IMR-90 (cell line): ENCODE measurements at regions not wholly inside any gene's neighbourhood (a gene's known extent, or its start where the extent isn't known, plus 50 kb on each side); places are given as distances from the start of the nearest gene placed in this dataset.

ENCODE experiments used
- ATAC-seq: fragments of 200-7000 bp; cut with Tn5 transposase; 2 replicates; pipeline ENCODE4 v1.9.1; 2020; ENCODE audit warnings: low read depth, mild to moderate bottlenecking, moderate library complexity
- BruUV-seq: library from RNA; stranded (reverse); fragments of 400-500 nt; replicated peaks from 2 replicates; lab custom pipeline; 2021; lab: Mats Ljungman, UMichigan
- CTCF ChIA-PET: fragments of 300-600 bp; formaldehyde crosslinking; extraction: SDS; loops from one replicate; lab custom pipeline; 2021; ENCODE audit warnings: antibody characterized with exemption; lab: Yijun Ruan, JAX
- POLR2A ChIA-PET: fragments of 300-600 bp; sonication (Branson Sonifier 250); formaldehyde crosslinking; loops from one replicate; lab custom pipeline; 2022; ENCODE audit warnings: antibody characterized with exemption; ENCODE audit not compliant: unreplicated experiment; lab: Charles Lee
- DNase-seq: peaks from one replicate; pipeline ENCODE4 v3.0.0; 2013
- H2AFZ ChIP-seq: replicated peaks from 2 replicates; pipeline ENCODE3; 2013; ENCODE audit warnings: low read length, mild to moderate bottlenecking; ENCODE audit not compliant: poor library complexity
- H2AK5ac ChIP-seq: 2 replicates; pipeline ENCODE4 v1.6.1; 2013; ENCODE audit warnings: low read depth, low read length, inconsistent platforms
- H2AK9ac ChIP-seq: replicated peaks from 2 replicates; pipeline ENCODE3; 2013; ENCODE audit warnings: mild to moderate bottlenecking, low read depth, low read length, moderate library complexity; ENCODE audit not compliant: poor library complexity
- H2BK120ac ChIP-seq: 2 replicates; pipeline ENCODE4 v1.6.1; 2013; ENCODE audit warnings: low read depth, low read length, inconsistent platforms
- H2BK15ac ChIP-seq: 3 replicates; pipeline ENCODE4 v1.6.1; 2013; ENCODE audit warnings: low read depth, low read length, inconsistent platforms
- H2BK20ac ChIP-seq: 2 replicates; pipeline ENCODE4 v1.6.1; 2013; ENCODE audit warnings: low read depth, mild to moderate bottlenecking, inconsistent platforms, low read length, moderate library complexity
- H2BK5ac ChIP-seq: 2 replicates; pipeline ENCODE4 v1.6.1; 2013; ENCODE audit warnings: mild to moderate bottlenecking, low read depth, low read length, inconsistent platforms; ENCODE audit not compliant: poor library complexity, severe bottlenecking
- H3K14ac ChIP-seq: replicated peaks from 2 replicates; pipeline ENCODE4 v1.6.1; 2013; ENCODE audit warnings: low read depth, low read length, inconsistent platforms
- H3K18ac ChIP-seq: 2 replicates; pipeline ENCODE4 v1.6.1; 2013; ENCODE audit warnings: low read depth, low read length, control low read depth
- H3K23ac ChIP-seq: 2 replicates; pipeline ENCODE4 v1.6.1; 2013; ENCODE audit warnings: low read depth, low read length, inconsistent platforms
- H3K27ac ChIP-seq: 2 replicates; pipeline ENCODE4 v1.5.1; 2013; ENCODE audit warnings: mild to moderate bottlenecking, control low read depth, low read length; ENCODE audit not compliant: insufficient read depth
- H3K27me3 ChIP-seq: 2 replicates; pipeline ENCODE4 v1.6.1; 2013; ENCODE audit warnings: low read length; ENCODE audit not compliant: control insufficient read depth, insufficient read depth
- H3K36me3 ChIP-seq: 2 replicates; pipeline ENCODE4 v1.6.1; 2013; ENCODE audit warnings: low read length, mixed read lengths; ENCODE audit not compliant: control insufficient read depth, insufficient read depth
- H3K4ac ChIP-seq: 2 replicates; pipeline ENCODE4 v1.6.1; 2013; ENCODE audit warnings: low read depth, low read length, inconsistent platforms
- H3K4me1 ChIP-seq: 2 replicates; pipeline ENCODE4 v1.6.1; 2013; ENCODE audit warnings: low read length, mixed read lengths; ENCODE audit not compliant: control insufficient read depth, insufficient read depth
- H3K4me2 ChIP-seq: 2 replicates; pipeline ENCODE4 v1.6.1; 2013; ENCODE audit warnings: low read depth, mild to moderate bottlenecking, control low read depth, low read length, moderate library complexity
- H3K4me3 ChIP-seq: 2 replicates; pipeline ENCODE4 v1.5.1; 2013; ENCODE audit warnings: low read depth, mild to moderate bottlenecking, control low read depth, low read length, moderate library complexity; ENCODE audit not compliant: insufficient read depth
- H3K56ac ChIP-seq: 2 replicates; pipeline ENCODE4 v1.6.1; 2013; ENCODE audit warnings: low read length, inconsistent platforms; ENCODE audit not compliant: insufficient read depth; ENCODE audit errors: extremely low read depth
- H3K79me1 ChIP-seq, 2 experiments: 2 replicates each; pipeline ENCODE4 v1.6.1; 2013; ENCODE audit warnings: low read length in 2 of 2, inconsistent platforms in 1 of 2, low read depth in 1 of 2
- H3K9ac ChIP-seq: 2 replicates; pipeline ENCODE4 v1.6.1; 2013; ENCODE audit warnings: low read depth, low read length, control low read depth
- H3K9me1 ChIP-seq: 2 replicates; pipeline ENCODE4 v1.6.1; 2013; ENCODE audit warnings: low read length, inconsistent platforms; ENCODE audit not compliant: insufficient read depth
- H3K9me3 ChIP-seq: 2 replicates; pipeline ENCODE4 v1.6.1; 2013; ENCODE audit warnings: low read length; ENCODE audit not compliant: control insufficient read depth, insufficient read depth
- H4K20me1 ChIP-seq: 2 replicates; pipeline ENCODE4 v1.6.1; 2013; ENCODE audit warnings: low read length, inconsistent platforms; ENCODE audit not compliant: insufficient read depth
- H4K5ac ChIP-seq: 2 replicates; pipeline ENCODE4 v1.6.1; 2013; ENCODE audit warnings: mild to moderate bottlenecking, low read depth, low read length, control low read depth
- H4K8ac ChIP-seq, 2 experiments: 2 replicates each; pipeline ENCODE4 v1.6.1; 2013; ENCODE audit warnings: low read depth in 2 of 2, low read length in 2 of 2, control low read depth in 1 of 2, inconsistent platforms in 1 of 2
- H4K91ac ChIP-seq: 2 replicates; pipeline ENCODE4 v1.6.1; 2013; ENCODE audit warnings: low read depth, low read length, inconsistent platforms; ENCODE audit not compliant: insufficient read depth
- BHLHE40 ChIP-seq: fragments of 150-350 bp; IDR thresholded peaks from 2 replicates; pipeline ENCODE4 v1.6.1; 2016; ENCODE audit warnings: mild to moderate bottlenecking, low read depth, low read length
- CTCF ChIP-seq: conservative IDR thresholded peaks from 2 replicates; pipeline ENCODE4 v1.5.1; 2012; ENCODE audit warnings: mild to moderate bottlenecking, low read depth, low read length, improper control_type of control experiment
- ELK1 ChIP-seq: fragments of 150-350 bp; IDR thresholded peaks from 2 replicates; pipeline ENCODE4 v1.6.1; 2016; ENCODE audit warnings: low read depth, mild to moderate bottlenecking, low read length, moderate library complexity, borderline replicate concordance
- MXI1 ChIP-seq: IDR thresholded peaks from 2 replicates; pipeline ENCODE4 v1.6.1; 2012; ENCODE audit warnings: low read depth, mild to moderate bottlenecking, low read length, moderate library complexity, borderline replicate concordance
- POLR2A ChIP-seq: IDR thresholded peaks from 2 replicates; pipeline ENCODE4 v1.6.1; 2012; ENCODE audit warnings: mild to moderate bottlenecking, low read depth, low read length
- RAD21 ChIP-seq: IDR thresholded peaks from 2 replicates; pipeline ENCODE4 v1.6.1; 2012; ENCODE audit warnings: low read length, improper control_type of control experiment
- RCOR1 ChIP-seq: IDR thresholded peaks from 2 replicates; pipeline ENCODE4 v1.6.1; 2012; ENCODE audit warnings: mild to moderate bottlenecking, low read length, improper control_type of control experiment; ENCODE audit not compliant: insufficient replicate concordance
- RFX5 ChIP-seq: IDR thresholded peaks from 2 replicates; pipeline ENCODE4 v1.8.0; 2012; ENCODE audit warnings: low read depth, mild to moderate bottlenecking, low read length, moderate library complexity
- USF2 ChIP-seq: fragments of 150-350 bp; IDR thresholded peaks from 2 replicates; pipeline ENCODE4 v1.6.1; 2017; ENCODE audit warnings: mild to moderate bottlenecking, antibody characterized with exemption, low read length, low read depth
- dilution Hi-C: fragments of 300-500 bp; cut with HindIII; formaldehyde crosslinking; loops from one replicate; pipeline ENCODE4 v1.14.3; 2018; ENCODE audit warnings: low sequenced_read_pairs; ENCODE audit not compliant: unreplicated experiment
- in situ Hi-C: fragments of 300-500 bp; cut with MboI; formaldehyde crosslinking; loops from 3 replicates; pipeline ENCODE4 v1.14.3; 2019; ENCODE audit warnings: low sequenced_read_pairs, inconsistent platforms, mixed read lengths
- intact Hi-C: fragments of 100-400 bp; cut with micrococcal nuclease; formaldehyde crosslinking; loops from 2 replicates; pipeline ENCODE4 v1.10.0; 2022

- Histone ChIP-seq H4K91ac (no peak overlapping the region), H3K79me1 (no peaks in the 10 kb centered on the region), H4K5ac (no peak overlapping the region), H3K4me3 (no peak overlapping the region), H3K9me1 (no peaks in the 10 kb centered on the region), H2BK5ac (no peak overlapping the region), H2AK5ac (no peak overlapping the region), H3K9me3 (peaks cover 4% of the 10 kb centered on the region; the same call in 1 of the 2 replicates), H3K18ac (no peak overlapping the region), H3K36me3 (no peaks in the 10 kb centered on the region), H3K27ac (no peak overlapping the region), H2BK120ac (no peak overlapping the region), H3K9ac (no peak overlapping the region), H3K4me2 (no peak overlapping the region), H2AFZ (no peak overlapping the region), H2BK20ac (no peak overlapping the region), H2AK9ac (no peak overlapping the region), H4K20me1 (no peaks in the 10 kb centered on the region), H3K14ac (no peak overlapping the region), H3K27me3 (no peaks in the 10 kb centered on the region), H3K4ac (no peak overlapping the region), H3K56ac (no peak overlapping the region), H4K8ac (no peak overlapping the region), H3K4me1 (no peaks in the 10 kb centered on the region), H2BK15ac (no peak overlapping the region), H3K23ac (no peak overlapping the region)
- in situ Hi-C loops (no loop called here), intact Hi-C loops (no loop called here), dilution Hi-C loops (no loop called here)
- POLR2A ChIA-PET, result no interaction called here
- CTCF ChIA-PET, result no interaction called here
- ATAC-seq (no peak), DNase-seq (no peak)
- no TSS peak for BruUV-seq
- no peak for TF ChIP-seq POLR2A
- TF ChIP-seq ELK1, result no peak
- no peak for TF ChIP-seq MXI1
- no peak for TF ChIP-seq RCOR1
- TF ChIP-seq RFX5, result no peak
- no peak for TF ChIP-seq USF2
- no peak for TF ChIP-seq CTCF
- no peak for TF ChIP-seq BHLHE40
- TF ChIP-seq RAD21, result no peak
Measured at GRCh38 chr7:126210707-126211106, 1042.0 kb downstream of the GRM8 start.
